ENCODE measurements at regions not wholly inside any gene's neighbourhood (a gene's known extent, or its start where the extent isn't known, plus 50 kb on each side); places are given as distances from the start of the nearest gene placed in this dataset.

- H3K27me3 ChIP-seq: no peaks in the 10 kb centered on the region
- peaks cover 14 to 76% (median 47%) of the 10 kb centered on the region in 11 experiments for H3K9me3 ChIP-seq (replicated peaks in 1 of 11)
- peaks cover 0 to 14% (median 0%) of the 10 kb centered on the region in 11 experiments; a peak in 5 of 22 replicates for H3K36me3 ChIP-seq
- H3K4me2 ChIP-seq: peak overlapping the region in 8 of 11 experiments; percentile 6 to 69 (median 58); a peak in 16 of 22 replicates
- H4K20me1 ChIP-seq: no peaks in the 10 kb centered on the region
- H3K27ac ChIP-seq: peak overlapping the region in 7 of 11 experiments; percentile 71 to 91 (median 85); a peak in 13 of 22 replicates
- H3K4me1 ChIP-seq: peaks cover 4 to 44% (median 34%) of the 10 kb centered on the region in 10 experiments; a peak in 16 of 20 replicates
- TF ChIP-seq Cebpa-rat (IDR thresholded peaks at IDR 0.05): no peak
- H3K9ac ChIP-seq: peak overlapping the region in 2 of 11 experiments; percentile 34 to 50; a peak in 2 of 22 replicates
- H3K4me3 ChIP-seq: peak overlapping the region in 1 of 10 experiments; percentile 28; a peak in 1 of 20 replicates
Measured at GRCh38 chr15:97547381-97547780, 413.1 kb upstream of the ARRDC4 start.

GRCh38 chr15:97561529-97561928 is 399.0 kb upstream of the ARRDC4 start:
- H3K27ac ChIP-seq: peak overlapping the region in 4 of 11 experiments; percentile 19 to 33 (median 28); a peak in 6 of 22 replicates
- H3K36me3 ChIP-seq: no peaks in the 10 kb centered on the region
- H4K20me1 ChIP-seq: no peaks in the 10 kb centered on the region
- H3K4me2 ChIP-seq: peak overlapping the region in 7 of 11 experiments; percentile 32 to 69 (median 53); a peak in 13 of 22 replicates
- no peak overlapping the region for H3K9ac ChIP-seq
- H3K9me3 ChIP-seq (replicated peaks in 1 of 11): peaks cover 0 to 6% (median 0%) of the 10 kb centered on the region in 11 experiments; a peak in 1 of 22 replicates
- no peak overlapping the region for H3K4me3 ChIP-seq
- TF ChIP-seq Cebpa-rat (IDR thresholded peaks at IDR 0.05): no peak
- peaks cover 0 to 25% (median 13%) of the 10 kb centered on the region in 10 experiments; a peak in 14 of 20 replicates for H3K4me1 ChIP-seq
- no peaks in the 10 kb centered on the region; a peak in 1 of 22 replicates for H3K27me3 ChIP-seq

DNA sequence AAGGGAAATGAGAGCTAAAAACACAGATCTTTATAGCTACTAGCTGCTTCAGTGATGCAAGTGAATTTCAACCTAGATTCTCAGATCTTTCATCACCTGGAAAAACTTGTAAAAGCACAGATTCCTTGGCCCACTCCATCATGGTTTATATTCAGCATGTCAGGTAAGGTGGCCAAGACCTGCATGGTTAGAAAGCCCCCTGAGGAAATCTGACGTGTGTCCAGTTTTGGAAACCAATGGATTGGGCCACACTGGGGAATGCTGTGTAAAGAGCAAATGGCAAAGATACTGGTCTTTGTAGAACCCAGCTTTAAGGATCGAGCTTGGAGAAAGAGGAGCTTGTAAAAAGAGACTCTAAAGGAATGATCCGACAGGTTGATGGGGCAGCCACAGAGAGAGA is 397.0 kb upstream of the ARRDC4 start:
- Histone ChIP-seq H3K27ac (no peak overlapping the region), H3K27me3 (no peaks in the 10 kb centered on the region; a peak in 1 of 22 replicates), H3K9ac (no peak overlapping the region), H4K20me1 (no peaks in the 10 kb centered on the region), H3K4me3 (no peak overlapping the region), H3K36me3 (no peaks in the 10 kb centered on the region), H3K9me3 (replicated peaks in 1 of 11) (peaks cover 0 to 6% (median 0%) of the 10 kb centered on the region in 11 experiments; a peak in 1 of 22 replicates), H3K4me1 (peaks cover 0 to 34% (median 13%) of the 10 kb centered on the region in 10 experiments; a peak in 14 of 20 replicates), H3K4me2 (no peak overlapping the region)
- TF ChIP-seq Cebpa-rat (IDR thresholded peaks at IDR 0.05): no peak

DNA sequence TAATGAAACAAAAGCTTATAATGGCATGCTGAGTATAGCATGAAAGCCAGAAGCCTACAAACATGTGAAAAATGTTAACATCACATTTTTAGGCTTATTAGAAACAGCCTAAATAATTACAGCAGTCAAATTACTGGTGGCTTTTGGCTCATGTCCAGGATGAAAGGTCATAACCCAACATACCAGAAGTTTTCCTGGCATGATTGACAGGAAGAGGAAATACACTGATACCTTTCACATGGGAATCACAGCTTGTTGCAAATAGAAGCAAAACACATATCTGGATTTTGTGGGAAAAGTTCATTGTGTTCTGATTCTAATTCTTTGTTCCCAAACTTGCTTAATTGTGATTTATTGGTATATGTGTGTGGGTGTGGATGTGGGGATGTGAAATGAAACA is 393.5 kb upstream of the ARRDC4 start:
- H3K4me3 ChIP-seq: no peak overlapping the region

DNA sequence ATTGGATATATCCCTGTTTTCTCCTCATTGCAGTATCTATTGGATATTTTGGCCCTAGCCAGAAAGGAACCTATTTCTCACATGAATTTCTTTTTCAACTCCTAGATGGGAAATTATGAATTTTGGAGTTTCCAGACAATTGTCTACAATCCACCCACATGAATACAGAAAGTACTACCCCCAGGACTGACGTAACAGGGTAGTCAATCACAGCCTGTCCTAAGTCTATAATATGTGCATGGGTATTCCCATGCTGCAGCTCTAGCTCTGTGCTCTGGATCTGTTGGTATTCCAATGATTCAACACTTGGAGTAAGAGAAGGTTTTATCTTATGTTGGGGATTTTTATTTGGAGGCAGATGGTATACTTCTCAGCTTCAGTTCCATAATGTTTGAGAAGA is 393.1 kb upstream of the ARRDC4 start:
- Histone ChIP-seq H3K27ac (no peak overlapping the region), H3K9me3 (replicated peaks in 1 of 11) (peaks cover 8 to 13% (median 10%) of the 10 kb centered on the region in 11 experiments; a peak in 20 of 22 replicates), H3K27me3 (no peaks in the 10 kb centered on the region; a peak in 1 of 22 replicates), H3K4me1 (peaks cover 0 to 12% (median 0%) of the 10 kb centered on the region in 10 experiments; a peak in 6 of 20 replicates), H3K36me3 (no peaks in the 10 kb centered on the region), H3K9ac (no peak overlapping the region), H4K20me1 (no peaks in the 10 kb centered on the region), H3K4me2 (peak overlapping the region in 3 of 11 experiments; percentile 27 to 43 (median 33); a peak in 4 of 22 replicates), H3K4me3 (no peak overlapping the region)
- no peak for TF ChIP-seq Cebpa-rat (IDR thresholded peaks at IDR 0.05)

More for the DNA sequence above, 393.5 kb upstream of the ARRDC4 start:
- H3K4me1 ChIP-seq: peaks cover 0 to 16% (median 1%) of the 10 kb centered on the region in 10 experiments; a peak in 13 of 20 replicates
- no peaks in the 10 kb centered on the region for H3K36me3 ChIP-seq
- H3K9me3 ChIP-seq (replicated peaks in 1 of 11): peaks cover 8 to 13% (median 10%) of the 10 kb centered on the region in 11 experiments; a peak in 20 of 22 replicates
- no peak overlapping the region for H3K27ac ChIP-seq
- H4K20me1 ChIP-seq: no peaks in the 10 kb centered on the region
- no peaks in the 10 kb centered on the region; a peak in 1 of 22 replicates for H3K27me3 ChIP-seq
- no peak overlapping the region for H3K9ac ChIP-seq
- no peak for TF ChIP-seq Cebpa-rat (IDR thresholded peaks at IDR 0.05)
- peak overlapping the region in 3 of 11 experiments; percentile 27 to 43 (median 33); a peak in 4 of 22 replicates for H3K4me2 ChIP-seq

- Histone ChIP-seq H3K27me3 (no peaks in the 10 kb centered on the region), H3K27ac (no peak overlapping the region), H3K4me1 (no peaks in the 10 kb centered on the region; a peak in 1 of 20 replicates), H3K4me2 (no peak overlapping the region), H3K9ac (no peak overlapping the region), H3K36me3 (no peaks in the 10 kb centered on the region), H3K4me3 (no peak overlapping the region), H4K20me1 (no peaks in the 10 kb centered on the region), H3K9me3 (replicated peaks in 1 of 11) (0 out of 22 replicates have a peak, but pooled peaks cover 0 to 4% (median 0%) of the 10 kb centered on the region in 11 experiments)
- TF ChIP-seq Cebpa-rat (IDR thresholded peaks at IDR 0.05): no peak
Measured at GRCh38 chr15:97576929-97577645, 383.4 kb upstream of the ARRDC4 start.

DNA sequence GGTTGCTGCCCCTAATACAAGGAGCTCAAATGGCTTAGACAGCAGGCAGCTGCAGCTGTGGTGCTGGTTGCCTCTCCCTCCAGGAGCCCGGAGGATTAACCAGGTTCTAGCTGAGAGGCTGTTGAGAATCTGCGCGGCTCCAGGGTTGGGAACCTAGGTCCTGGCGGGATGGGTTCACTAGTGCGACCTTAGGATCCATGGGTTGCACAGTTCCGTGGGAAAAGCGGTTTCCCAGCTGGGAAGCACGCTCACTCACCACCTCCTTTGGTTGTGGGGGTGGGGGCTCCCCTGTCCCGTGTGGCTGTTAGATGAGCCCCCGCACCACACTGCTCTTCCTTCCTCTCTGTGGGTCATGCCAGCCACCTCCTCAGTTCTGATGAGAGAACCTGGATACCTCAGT is 375.1 kb upstream of the ARRDC4 start:
- Histone ChIP-seq H3K27ac (no peak overlapping the region), H3K9ac (no peak overlapping the region), H4K20me1 (no peaks in the 10 kb centered on the region), H3K4me1 (no peaks in the 10 kb centered on the region), H3K27me3 (no peaks in the 10 kb centered on the region), H3K36me3 (no peaks in the 10 kb centered on the region), H3K4me3 (no peak overlapping the region), H3K4me2 (no peak overlapping the region), H3K9me3 (replicated peaks in 1 of 11) (peaks cover 0 to 10% (median 0%) of the 10 kb centered on the region in 11 experiments; a peak in 5 of 22 replicates)
- no peak for TF ChIP-seq Cebpa-rat (IDR thresholded peaks at IDR 0.05)

- H3K36me3 ChIP-seq: no peaks in the 10 kb centered on the region
- H3K4me2 ChIP-seq: no peak overlapping the region
- H3K27ac ChIP-seq: no peak overlapping the region
- H3K9me3 ChIP-seq (replicated peaks in 1 of 11): no peaks in the 10 kb centered on the region
- no peak for TF ChIP-seq Cebpa-rat (IDR thresholded peaks at IDR 0.05)
- no peaks in the 10 kb centered on the region for H3K4me1 ChIP-seq
- no peak overlapping the region for H3K4me3 ChIP-seq
- H3K9ac ChIP-seq: no peak overlapping the region
- H4K20me1 ChIP-seq: no peaks in the 10 kb centered on the region
- H3K27me3 ChIP-seq: no peaks in the 10 kb centered on the region
Measured at GRCh38 chr15:97592778-97593177, 367.7 kb upstream of the ARRDC4 start.

- no peak for TF ChIP-seq Cebpa-rat (IDR thresholded peaks at IDR 0.05)
- no peak overlapping the region for H3K4me2 ChIP-seq
- no peaks in the 10 kb centered on the region for H4K20me1 ChIP-seq
- no peaks in the 10 kb centered on the region for H3K4me1 ChIP-seq
- no peaks in the 10 kb centered on the region for H3K36me3 ChIP-seq
- H3K9me3 ChIP-seq (replicated peaks in 1 of 11): no peaks in the 10 kb centered on the region
- H3K27me3 ChIP-seq: no peaks in the 10 kb centered on the region
- H3K9ac ChIP-seq: no peak overlapping the region
- no peak overlapping the region for H3K27ac ChIP-seq
- no peak overlapping the region for H3K4me3 ChIP-seq
Measured at GRCh38 chr15:97597801-97598200, 362.7 kb upstream of the ARRDC4 start.

Data from BLaER1 treated with 17β-estradiol and CSF1 and Interleukin-3, amounts not matched to agents 10 nM and 100 nM (cell line).